Duodenal mucosa (tissue), 2 donors: ENCODE measurements at regions not wholly inside any gene's neighbourhood (a gene's known extent, or its start where the extent isn't known, plus 50 kb on each side); places are given as distances from the start of the nearest gene placed in this dataset.

ENCODE experiments used
- H3K27ac ChIP-seq: one replicate; pipeline ENCODE4 v1.7.0; 2013; ENCODE audit warnings: low read depth, low read length
- H3K27me3 ChIP-seq, 2 donors: one replicate each; pipeline ENCODE4 v1.7.0; 2013; ENCODE audit warnings: low read length in 2 of 2, control low read depth in 1 of 2; ENCODE audit not compliant: insufficient read depth in 2 of 2, control insufficient read depth in 1 of 2
- H3K36me3 ChIP-seq, 2 donors: one replicate each; pipeline ENCODE4 v1.7.0; 2013; ENCODE audit warnings: low read length in 2 of 2, control low read depth in 1 of 2; ENCODE audit not compliant: insufficient read depth in 2 of 2, control insufficient read depth in 1 of 2
- H3K4me1 ChIP-seq, 2 donors: one replicate each; pipeline ENCODE4 v1.7.0; 2013; ENCODE audit warnings: low read length in 2 of 2, control low read depth in 1 of 2; ENCODE audit not compliant: insufficient read depth in 2 of 2, control insufficient read depth in 1 of 2
- H3K4me3 ChIP-seq, 2 donors: one replicate each; pipeline ENCODE4 v1.7.0; 2013; ENCODE audit warnings: low read length in 2 of 2, low read depth in 1 of 2
- H3K9ac ChIP-seq, 2 donors: one replicate each; pipeline ENCODE4 v1.7.0; 2013; ENCODE audit warnings: low read length in 2 of 2, low read depth in 1 of 2
- H3K9me3 ChIP-seq, 2 donors: one replicate each; pipeline ENCODE4 v1.7.0; 2013; ENCODE audit warnings: low read length in 2 of 2, control low read depth in 1 of 2; ENCODE audit not compliant: control insufficient read depth in 1 of 2

GRCh38 chr12:78420991-78421390 lies 443.6 kb upstream of the SYT1 start:
- no peak overlapping the region for H3K4me3 ChIP-seq
- H3K27me3 ChIP-seq: no peaks in the 10 kb centered on the region
- H3K9me3 ChIP-seq: no peaks in the 10 kb centered on the region
- H3K36me3 ChIP-seq: no peaks in the 10 kb centered on the region
- no peak overlapping the region for H3K27ac ChIP-seq
- H3K9ac ChIP-seq: no peak overlapping the region
- no peaks in the 10 kb centered on the region for H3K4me1 ChIP-seq

GRCh38 chr12:78430551-78430950 lies 434.0 kb upstream of the SYT1 start:
- H3K4me1 ChIP-seq: no peaks in the 10 kb centered on the region
- no peaks in the 10 kb centered on the region for H3K36me3 ChIP-seq
- no peak overlapping the region for H3K27ac ChIP-seq
- H3K9ac ChIP-seq: no peak overlapping the region
- no peaks in the 10 kb centered on the region for H3K9me3 ChIP-seq
- H3K27me3 ChIP-seq: no peaks in the 10 kb centered on the region
- no peak overlapping the region for H3K4me3 ChIP-seq

- Histone ChIP-seq H3K4me1 (no peaks in the 10 kb centered on the region), H3K36me3 (no peaks in the 10 kb centered on the region), H3K27ac (no peak overlapping the region), H3K27me3 (no peaks in the 10 kb centered on the region), H3K9ac (no peak overlapping the region), H3K4me3 (no peak overlapping the region), H3K9me3 (no peaks in the 10 kb centered on the region)
These were observed 432.6 kb upstream of the SYT1 start for GRCh38 chr12:78431931-78432330.

- Histone ChIP-seq H3K4me3 (no peak overlapping the region), H3K4me1 (no peaks in the 10 kb centered on the region), H3K9ac (no peak overlapping the region), H3K27ac (no peak overlapping the region), H3K9me3 (no peaks in the 10 kb centered on the region), H3K27me3 (no peaks in the 10 kb centered on the region), H3K36me3 (no peaks in the 10 kb centered on the region)
These were observed 424.9 kb upstream of the SYT1 start for GRCh38 chr12:78439666-78440065.

- no peaks in the 10 kb centered on the region for H3K36me3 ChIP-seq
- H3K4me1 ChIP-seq: no peaks in the 10 kb centered on the region
- no peak overlapping the region for H3K4me3 ChIP-seq
- H3K27me3 ChIP-seq: no peaks in the 10 kb centered on the region
- no peak overlapping the region for H3K27ac ChIP-seq
- no peaks in the 10 kb centered on the region for H3K9me3 ChIP-seq
- no peak overlapping the region for H3K9ac ChIP-seq
These were observed 422.7 kb upstream of the SYT1 start for GRCh38 chr12:78441737-78442453.

- Histone ChIP-seq H3K36me3 (no peaks in the 10 kb centered on the region), H3K9ac (no peak overlapping the region)
These were observed 422.1 kb upstream of the SYT1 start for GRCh38 chr12:78442454-78442801.

GRCh38 chr12:78446555-78446954 lies 418.0 kb upstream of the SYT1 start:
- H3K4me1 ChIP-seq: no peaks in the 10 kb centered on the region
- H3K27me3 ChIP-seq: no peaks in the 10 kb centered on the region
- no peak overlapping the region for H3K9ac ChIP-seq
- no peaks in the 10 kb centered on the region for H3K9me3 ChIP-seq
- no peak overlapping the region for H3K27ac ChIP-seq
- H3K4me3 ChIP-seq: no peak overlapping the region
- H3K36me3 ChIP-seq: no peaks in the 10 kb centered on the region

More at GRCh38 chr12:78442454-78442801, 422.1 kb upstream of the SYT1 start:
- Histone ChIP-seq H3K4me3 (no peak overlapping the region), H3K9me3 (no peaks in the 10 kb centered on the region), H3K27ac (no peak overlapping the region), H3K27me3 (no peaks in the 10 kb centered on the region), H3K4me1 (no peaks in the 10 kb centered on the region)

GRCh38 chr12:78447373-78447772 lies 417.2 kb upstream of the SYT1 start:
- Histone ChIP-seq H3K27ac (no peak overlapping the region), H3K27me3 (no peaks in the 10 kb centered on the region), H3K9me3 (no peaks in the 10 kb centered on the region), H3K9ac (no peak overlapping the region), H3K36me3 (no peaks in the 10 kb centered on the region), H3K4me3 (no peak overlapping the region), H3K4me1 (no peaks in the 10 kb centered on the region)

- Histone ChIP-seq H3K36me3 (no peaks in the 10 kb centered on the region), H3K9ac (no peak overlapping the region), H3K27me3 (no peaks in the 10 kb centered on the region), H3K9me3 (no peaks in the 10 kb centered on the region), H3K4me3 (no peak overlapping the region), H3K27ac (no peak overlapping the region), H3K4me1 (no peaks in the 10 kb centered on the region)
These were observed 415.9 kb upstream of the SYT1 start for GRCh38 chr12:78448692-78449091.

GRCh38 chr12:78455991-78456390 lies 408.6 kb upstream of the SYT1 start:
- Histone ChIP-seq H3K27ac (no peak overlapping the region), H3K4me1 (no peaks in the 10 kb centered on the region), H3K4me3 (no peak overlapping the region)

GRCh38 chr12:78457938-78458337 lies 406.6 kb upstream of the SYT1 start:
- Histone ChIP-seq H3K4me1 (no peaks in the 10 kb centered on the region), H3K9me3 (no peaks in the 10 kb centered on the region), H3K27ac (no peak overlapping the region), H3K27me3 (no peaks in the 10 kb centered on the region), H3K36me3 (no peaks in the 10 kb centered on the region), H3K9ac (no peak overlapping the region), H3K4me3 (no peak overlapping the region)

More at GRCh38 chr12:78455991-78456390, 408.6 kb upstream of the SYT1 start:
- Histone ChIP-seq H3K9ac (no peak overlapping the region), H3K27me3 (no peaks in the 10 kb centered on the region), H3K9me3 (no peaks in the 10 kb centered on the region), H3K36me3 (no peaks in the 10 kb centered on the region)
